HuH-7 (cell line): ENCODE measurements at regions not wholly inside any gene's neighbourhood (a gene's known extent, or its start where the extent isn't known, plus 50 kb on each side); places are given as distances from the start of the nearest gene placed in this dataset.
"Not testable (repeated sequence)": the region's sequence is repeated elsewhere in the genome, so short reads cannot be mapped to it uniquely, and the experiment has no call there.

Source experiments
- DNase-seq: peaks from one replicate; pipeline ENCODE4 v3.0.0; 2011; ENCODE audit warnings: low spot score

- no peak for DNase-seq
These were observed 52.2 kb upstream of the PRL start for GRCh38 chr6:22349051-22349450.

DNA sequence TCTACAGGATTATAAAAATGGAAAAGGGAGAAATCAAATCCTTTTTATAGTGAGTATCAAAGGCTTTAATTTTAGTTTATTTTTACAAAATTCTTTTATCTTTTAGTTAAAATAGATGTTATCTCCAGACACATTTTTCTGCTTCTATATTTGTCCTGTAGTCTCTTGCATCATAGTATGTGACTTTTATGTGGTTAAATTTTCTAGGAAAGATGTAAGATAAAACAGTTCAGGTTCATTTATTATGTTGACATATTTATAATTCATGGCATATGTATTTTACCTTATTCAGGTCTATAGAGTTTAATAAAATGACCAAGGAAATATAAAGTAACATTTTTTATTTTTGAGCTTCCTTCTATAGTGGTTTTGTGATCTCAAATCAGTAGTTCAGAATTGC is 52.7 kb upstream of the PRL start:
- no peak for DNase-seq

- no peak for DNase-seq
These were observed 53.3 kb upstream of the PRL start for GRCh38 chr6:22350109-22350508.

DNA sequence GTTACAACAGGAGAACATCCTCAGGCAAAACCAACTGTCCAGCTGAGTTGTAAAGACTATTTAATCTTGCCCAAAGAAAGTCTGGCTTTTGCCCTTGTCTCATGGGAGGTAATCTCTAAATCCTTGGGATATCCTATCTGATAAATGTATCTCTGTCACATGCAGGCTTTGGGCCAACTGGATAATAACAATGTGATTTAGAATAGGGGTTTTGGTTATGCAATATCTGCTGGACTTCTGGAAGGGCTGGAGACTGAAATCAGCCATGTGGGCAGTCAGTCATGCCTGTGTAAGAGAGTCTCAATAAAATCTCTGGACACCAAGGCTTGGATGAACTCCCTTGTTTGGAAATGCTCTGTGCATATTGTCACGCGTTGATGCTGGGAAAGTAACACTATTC is 56.3 kb upstream of the PRL start:
- DNase-seq = no peak

DNA sequence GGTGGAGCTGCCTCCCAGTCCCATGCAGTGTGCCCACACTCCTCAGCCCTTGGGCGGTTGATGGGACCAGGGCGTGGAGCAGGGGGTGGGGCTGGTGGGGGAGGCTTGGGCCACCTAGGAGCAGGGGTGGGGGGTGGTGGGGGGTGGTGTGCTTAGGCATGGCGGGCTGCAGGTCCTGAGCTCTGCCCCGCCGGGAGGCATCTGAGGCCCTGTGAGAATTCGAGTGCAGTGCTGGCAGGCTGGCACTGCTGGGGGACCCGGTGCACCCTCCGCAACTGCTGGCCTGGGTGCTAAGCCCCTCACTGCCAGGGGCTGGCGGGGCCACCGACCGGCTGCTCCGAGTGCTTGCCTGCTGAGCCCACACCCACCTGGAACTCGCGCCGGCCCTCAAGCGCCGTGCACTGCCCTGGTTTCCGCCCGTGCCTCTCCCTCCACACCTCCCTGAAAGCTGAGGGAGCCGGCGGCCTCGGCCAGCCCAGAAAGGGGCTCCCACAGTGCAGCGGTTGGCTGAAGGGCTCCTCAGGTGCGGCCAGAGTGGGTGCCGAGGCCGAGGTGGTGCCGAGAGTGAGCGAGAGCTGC is 59.6 kb upstream of the PRL start:
- no peak for DNase-seq

- no peak for DNase-seq
These were observed 60.9 kb upstream of the PRL start for GRCh38 chr6:22357724-22358189.

- no peak for DNase-seq
These were observed 64.7 kb upstream of the PRL start for GRCh38 chr6:22361576-22361975.

DNA sequence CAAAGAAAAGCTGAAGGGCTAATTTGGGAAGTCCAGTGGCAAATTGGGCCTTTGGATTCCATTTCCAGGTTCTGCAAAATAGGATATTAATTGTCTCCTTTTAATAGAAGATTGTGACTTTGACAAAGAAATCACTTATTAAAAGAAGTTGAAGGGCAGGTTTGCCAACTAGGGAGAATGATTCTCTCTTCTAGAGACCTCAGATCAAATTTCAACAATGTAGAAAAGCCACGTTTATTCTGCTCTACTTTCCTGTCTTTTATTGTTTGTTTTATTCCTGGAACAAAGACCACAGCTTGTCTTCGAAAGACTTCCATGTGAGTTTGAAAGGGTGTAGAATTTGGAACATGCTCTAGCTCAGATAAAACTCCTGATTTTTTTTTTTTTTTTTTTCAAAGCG is 65.5 kb upstream of the PRL start:
- DNase-seq = no peak

- DNase-seq = no peak
These were observed 66.4 kb upstream of the PRL start for GRCh38 chr6:22363166-22363713.

DNA sequence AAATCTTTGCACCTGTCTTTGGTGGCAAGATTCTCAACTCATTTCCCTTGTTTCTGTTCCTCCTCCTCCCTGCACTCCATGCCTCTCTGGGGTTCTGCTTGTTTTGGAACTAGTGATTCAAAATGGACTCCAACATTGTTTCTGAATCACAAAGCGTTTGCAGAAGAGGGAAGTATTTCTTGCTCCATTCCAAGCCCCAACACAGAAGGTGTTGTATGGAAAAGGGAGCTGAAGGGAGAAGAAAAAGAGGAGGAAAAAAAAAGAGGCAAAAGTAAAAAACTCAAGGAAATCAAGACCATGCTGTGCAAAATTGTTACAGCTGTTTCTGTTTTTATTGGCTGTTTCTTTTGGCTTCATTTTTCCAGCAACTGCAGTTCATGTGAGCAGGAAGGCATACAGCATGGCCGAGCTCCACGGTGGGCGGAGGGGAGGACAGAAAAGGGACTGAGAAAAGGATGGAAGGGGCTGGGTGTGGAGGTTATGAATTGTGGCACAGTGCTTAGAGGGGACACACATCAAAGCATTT is 66.9 kb upstream of the PRL start:
- no peak for DNase-seq

DNA sequence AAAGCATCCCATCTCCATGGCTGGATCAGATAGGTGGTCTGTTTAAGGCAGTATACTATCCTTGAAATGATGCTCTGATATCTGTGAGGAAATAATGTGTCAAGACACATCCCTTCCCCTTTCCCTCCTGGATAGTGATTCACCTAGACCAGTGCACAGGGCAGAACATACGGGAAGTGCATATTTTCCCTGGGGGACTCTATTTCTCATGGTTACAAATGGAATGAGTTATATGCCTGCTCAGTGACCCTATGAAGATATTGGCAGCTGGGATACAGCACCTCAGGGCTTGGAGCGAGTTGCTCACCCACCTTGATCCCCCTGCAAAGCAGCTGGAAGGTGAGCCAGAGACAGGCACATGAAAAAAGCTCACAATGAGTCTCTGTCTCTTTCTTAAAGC is 67.5 kb upstream of the PRL start:
- no peak for DNase-seq

GRCh38 chr6:22366214-22366613 is 69.4 kb upstream of the PRL start:
- DNase-seq = no peak

GRCh38 chr6:22367346-22367745 is 70.5 kb upstream of the PRL start:
- DNase-seq = no peak

DNA sequence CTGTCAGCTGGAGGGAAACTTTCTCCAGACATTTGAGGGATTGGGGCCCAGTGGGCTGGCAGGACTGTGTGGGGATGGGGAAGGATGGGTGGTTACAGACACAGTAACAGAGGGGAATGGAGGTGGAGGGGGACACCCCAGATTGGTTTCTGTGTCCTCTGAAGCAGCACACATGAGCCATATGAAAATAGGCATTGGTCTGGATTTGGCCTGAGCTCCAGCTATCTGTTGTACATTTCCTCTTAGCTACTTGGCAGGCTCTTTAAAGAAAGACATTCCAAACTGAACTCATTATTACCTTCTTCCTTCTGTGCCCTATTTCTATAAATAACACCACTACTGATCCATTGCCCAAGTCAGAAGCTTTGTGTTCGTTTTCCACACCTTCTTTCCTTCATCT is 72.0 kb upstream of the PRL start:
- DNase-seq = no peak

DNA sequence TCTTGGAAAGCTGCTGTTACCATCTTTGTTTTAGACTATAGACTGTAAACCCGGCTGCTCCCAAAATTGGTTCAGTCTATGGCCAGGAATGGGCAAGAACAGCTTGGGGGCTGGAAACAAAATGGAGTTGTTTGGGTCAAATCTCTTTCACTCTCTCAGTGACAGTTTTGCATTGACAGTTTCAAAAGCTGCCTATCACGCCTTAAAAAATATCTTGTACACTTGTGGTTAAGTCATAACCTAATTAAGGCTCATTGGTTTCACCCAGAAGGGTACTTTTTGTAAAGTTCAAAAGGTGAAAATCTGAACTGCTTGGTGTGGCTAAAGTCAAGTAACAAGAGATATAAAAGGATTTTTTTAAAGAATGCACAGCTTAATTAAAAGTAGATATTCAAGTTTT is 76.1 kb upstream of the PRL start:
- no peak for DNase-seq

DNA sequence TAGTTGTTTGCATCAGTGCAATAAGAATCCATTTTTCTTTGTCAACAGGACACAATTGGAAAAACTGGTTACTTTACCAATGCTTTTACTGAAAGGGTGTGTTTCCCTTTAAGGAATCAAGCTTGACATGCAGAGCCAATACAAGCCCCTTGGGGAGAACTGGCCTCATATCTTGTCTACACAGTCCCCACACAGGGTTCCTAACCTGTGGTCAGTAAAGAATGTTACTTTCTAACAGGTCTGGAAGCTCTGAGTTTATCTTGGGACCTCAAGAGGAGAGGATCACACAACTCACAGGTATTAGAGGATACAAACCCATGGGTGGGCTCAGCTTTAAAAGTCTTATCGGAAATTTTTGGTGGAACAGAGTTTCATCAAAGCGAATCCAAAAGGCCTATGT is 78.1 kb upstream of the PRL start:
- not testable (repeated sequence) for DNase-seq

DNA sequence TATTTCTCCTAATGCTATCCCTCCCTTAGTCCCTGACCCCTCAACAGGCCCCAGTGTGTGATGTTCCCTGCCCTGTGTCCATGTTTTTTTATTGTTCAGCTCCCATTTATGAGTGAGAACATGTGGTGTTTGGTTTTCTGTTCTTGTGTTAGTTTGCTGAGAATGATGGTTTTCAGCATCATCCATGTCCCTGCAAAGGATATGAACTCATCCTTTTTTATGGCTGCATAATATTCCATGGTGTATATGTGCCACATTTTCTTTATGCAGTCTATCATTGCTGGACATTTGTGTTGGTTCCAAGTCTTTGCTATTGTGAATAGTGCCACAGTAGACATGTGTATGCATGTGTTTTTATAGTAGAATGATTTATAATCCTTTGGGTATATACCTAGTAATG is 79.5 kb upstream of the PRL start:
- not testable (repeated sequence) for DNase-seq

DNA sequence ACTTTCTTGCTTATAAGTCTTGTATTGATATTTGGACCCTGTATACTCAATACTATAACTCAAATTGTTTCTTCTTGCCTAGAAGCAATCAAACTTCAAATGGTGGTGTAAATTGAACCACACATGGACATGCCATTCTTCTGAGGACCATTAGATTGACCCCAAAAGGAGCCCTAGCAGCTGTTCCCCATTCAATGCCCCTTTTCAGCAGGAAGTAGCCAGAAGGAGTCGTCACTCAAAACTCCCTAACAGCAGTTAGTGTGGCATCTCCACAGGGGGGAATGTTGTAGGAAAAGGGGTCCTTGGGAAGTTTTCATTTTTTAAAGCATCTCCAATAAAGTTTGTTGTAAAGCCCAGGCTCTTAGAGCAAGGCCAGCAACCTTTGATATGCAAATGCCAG is 81.7 kb upstream of the PRL start:
- DNase-seq = not testable (repeated sequence)

DNA sequence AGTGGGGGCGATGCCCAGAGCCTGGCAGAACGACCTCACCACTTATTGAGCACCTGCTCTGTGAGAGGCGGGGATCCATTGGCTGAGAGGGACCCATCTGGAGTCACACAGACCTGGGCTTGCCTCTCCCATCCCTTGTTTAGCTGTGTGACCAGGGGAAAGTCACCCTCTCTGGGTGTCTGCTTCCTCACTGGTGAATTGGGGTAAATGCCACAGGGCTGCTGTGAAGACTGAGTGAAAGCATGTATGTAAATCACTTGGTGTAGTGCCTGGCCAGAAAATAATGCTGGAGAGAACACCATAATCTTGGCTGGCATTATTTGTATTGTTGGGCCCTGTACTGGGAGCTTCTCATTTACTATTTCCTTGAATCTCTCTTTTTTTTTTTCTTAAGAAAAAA is 83.4 kb upstream of the PRL start:
- DNase-seq = no peak

GRCh38 chr6:22381845-22382544 is 85.2 kb upstream of the PRL start:
- DNase-seq = no peak

DNA sequence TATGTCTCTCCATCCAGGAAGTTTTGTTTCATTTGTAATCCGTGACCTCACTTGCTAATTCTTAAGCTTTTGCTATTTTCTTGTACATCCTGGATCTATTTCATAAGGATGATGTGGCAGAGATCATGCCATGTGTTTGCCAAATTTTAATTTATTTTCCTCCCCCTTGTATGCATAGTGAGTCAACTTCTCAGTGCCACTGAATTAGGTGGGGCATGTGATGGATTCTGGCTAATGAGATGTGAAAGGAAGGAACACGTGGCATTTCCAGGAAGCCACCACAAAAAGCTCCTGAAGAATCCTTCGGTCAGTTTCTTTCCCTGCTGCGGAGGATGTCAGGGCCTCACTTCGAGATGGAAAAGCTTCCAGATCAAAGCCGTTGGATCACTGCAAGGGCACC is 86.2 kb upstream of the PRL start:
- no peak for DNase-seq

DNA sequence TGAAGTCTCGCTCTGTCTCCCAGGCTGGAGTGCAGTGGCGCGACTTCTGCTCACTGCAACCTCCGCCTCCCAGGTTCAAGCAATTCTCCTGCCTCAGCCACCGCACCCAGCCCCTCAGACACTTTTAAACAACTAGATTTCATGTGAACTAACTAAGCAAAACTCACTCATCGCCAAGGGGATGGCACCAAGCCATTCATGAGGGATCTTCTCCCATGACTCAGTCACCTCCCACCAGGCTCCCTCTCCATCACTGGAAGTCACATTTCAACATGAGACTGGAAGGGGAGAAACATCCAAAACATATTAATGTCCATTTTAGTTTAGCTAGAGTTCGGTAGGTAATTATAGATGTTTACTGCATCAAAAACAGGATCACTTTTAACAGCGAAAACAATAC is 95.9 kb upstream of the PRL start:
- DNase-seq = no peak

GRCh38 chr6:22394691-22395090 is 97.9 kb upstream of the PRL start:
- DNase-seq = no peak

DNA sequence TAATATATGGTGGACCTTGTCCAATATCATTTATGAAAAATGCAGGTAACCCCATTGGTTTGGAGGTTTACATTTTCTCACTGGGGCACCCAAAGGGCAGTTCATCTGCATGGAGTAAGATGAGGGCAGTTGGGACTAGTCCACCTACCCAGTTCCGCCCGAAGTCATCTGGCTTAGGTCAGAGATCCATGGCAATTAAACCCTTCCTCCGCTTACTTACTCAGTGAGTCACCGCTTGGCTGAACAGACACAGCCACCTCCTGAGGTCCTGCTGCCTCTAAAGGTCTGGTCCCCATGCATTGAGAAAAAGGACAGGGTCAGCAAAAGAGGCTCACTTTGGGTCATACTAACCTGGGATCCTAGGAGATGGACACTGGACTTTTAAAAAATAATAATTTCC is 102.9 kb upstream of the PRL start:
- no peak for DNase-seq
